ENCODE measurements at regions not wholly inside any gene's neighbourhood (a gene's known extent, or its start where the extent isn't known, plus 50 kb on each side); places are given as distances from the start of the nearest gene placed in this dataset.

GRCh38 chr9:90074316-90074962 lies 469.6 kb downstream of the GADD45G start:
- TF ChIP-seq CTCF (conservative IDR thresholded peaks at IDR 0.05; ENCODE audit: low read depth, low read length): no peak
- no peak for TF ChIP-seq EZH2 (IDR thresholded peaks at IDR 0.05; ENCODE audit: borderline replicate concordance, low read depth, low read length, poor library complexity, severe bottlenecking)
